ENCODE measurements at regions not wholly inside any gene's neighbourhood (a gene's known extent, or its start where the extent isn't known, plus 50 kb on each side); places are given as distances from the start of the nearest gene placed in this dataset.

GRCh38 chr1:63127376-63127775, 195.0 kb upstream of the FOXD3 start:
- peaks cover 3% of the 10 kb centered on the region for H3K4me1 Mint-ChIP-seq
- DNase-seq, result no peak
- H3K4me3 Mint-ChIP-seq, result no peak overlapping the region
- no peak overlapping the region for H3K27ac Mint-ChIP-seq
- no peaks in the 10 kb centered on the region for H3K36me3 Mint-ChIP-seq (ENCODE audit: low read depth)
- peaks cover 17% of the 10 kb centered on the region for H3K27me3 Mint-ChIP-seq
- intact Hi-C loops (cut with micrococcal nuclease), result no loop called here
- no peaks in the 10 kb centered on the region for H3K9me3 Mint-ChIP-seq

- Mint-ChIP-seq H3K9me3 (no peaks in the 10 kb centered on the region), H3K36me3 (ENCODE audit: low read depth) (no peaks in the 10 kb centered on the region), H3K27ac (no peak overlapping the region), H3K4me3 (no peak overlapping the region), H3K4me1 (peaks cover 3% of the 10 kb centered on the region), H3K27me3 (peaks cover 16% of the 10 kb centered on the region)
- no peak for DNase-seq
- intact Hi-C loops (cut with micrococcal nuclease), result no loop called here
These were observed 193.8 kb upstream of the FOXD3 start for GRCh38 chr1:63128556-63128955.

- Mint-ChIP-seq H3K9me3 (no peaks in the 10 kb centered on the region), H3K4me1 (peaks cover 3% of the 10 kb centered on the region), H3K27ac (no peak overlapping the region), H3K4me3 (no peak overlapping the region), H3K27me3 (peaks cover 14% of the 10 kb centered on the region), H3K36me3 (ENCODE audit: low read depth) (no peaks in the 10 kb centered on the region)
- DNase-seq, result no peak
- intact Hi-C loops (cut with micrococcal nuclease), result no loop called here
These were observed 193.2 kb upstream of the FOXD3 start for GRCh38 chr1:63129184-63129583.

- Mint-ChIP-seq H3K4me3 (no peak overlapping the region), H3K27ac (no peak overlapping the region), H3K9me3 (no peaks in the 10 kb centered on the region), H3K27me3 (peaks cover 14% of the 10 kb centered on the region), H3K4me1 (peaks cover under 1% of the 10 kb centered on the region), H3K36me3 (ENCODE audit: low read depth) (no peaks in the 10 kb centered on the region)
- DNase-seq, result no peak
- intact Hi-C loops (cut with micrococcal nuclease), result no loop called here
These were observed 192.5 kb upstream of the FOXD3 start for GRCh38 chr1:63129855-63130254.

- intact Hi-C loops (cut with micrococcal nuclease), result no loop called here
- no peak for DNase-seq
- no peak overlapping the region for H3K27ac Mint-ChIP-seq
- no peaks in the 10 kb centered on the region for H3K4me1 Mint-ChIP-seq
- H3K9me3 Mint-ChIP-seq, result no peaks in the 10 kb centered on the region
- no peaks in the 10 kb centered on the region for H3K36me3 Mint-ChIP-seq (ENCODE audit: low read depth)
- H3K4me3 Mint-ChIP-seq, result no peak overlapping the region
- H3K27me3 Mint-ChIP-seq, result peaks cover 9% of the 10 kb centered on the region
These were observed 187.7 kb upstream of the FOXD3 start for GRCh38 chr1:63134501-63135173.

- H3K4me3 Mint-ChIP-seq, result no peak overlapping the region
- intact Hi-C loops (cut with micrococcal nuclease), result no loop called here
- H3K27me3 Mint-ChIP-seq, result peaks cover 11% of the 10 kb centered on the region
- H3K4me1 Mint-ChIP-seq, result no peaks in the 10 kb centered on the region
- no peaks in the 10 kb centered on the region for H3K9me3 Mint-ChIP-seq
- DNase-seq, result no peak
- H3K27ac Mint-ChIP-seq, result no peak overlapping the region
- H3K36me3 Mint-ChIP-seq (ENCODE audit: low read depth), result no peaks in the 10 kb centered on the region
These were observed 187.2 kb upstream of the FOXD3 start for GRCh38 chr1:63135174-63135512.

- H3K27ac Mint-ChIP-seq, result no peak overlapping the region
- no peak for DNase-seq
- no peaks in the 10 kb centered on the region for H3K36me3 Mint-ChIP-seq (ENCODE audit: low read depth)
- intact Hi-C loops (cut with micrococcal nuclease), result no loop called here
- H3K9me3 Mint-ChIP-seq, result no peaks in the 10 kb centered on the region
- H3K4me1 Mint-ChIP-seq, result no peaks in the 10 kb centered on the region
- no peak overlapping the region for H3K4me3 Mint-ChIP-seq
- H3K27me3 Mint-ChIP-seq, result peaks cover 9% of the 10 kb centered on the region
These were observed 186.6 kb upstream of the FOXD3 start for GRCh38 chr1:63135801-63136200.

GRCh38 chr1:63142001-63142400, 180.4 kb upstream of the FOXD3 start:
- peaks cover 3% of the 10 kb centered on the region for H3K27me3 Mint-ChIP-seq
- no peak overlapping the region for H3K27ac Mint-ChIP-seq
- H3K4me1 Mint-ChIP-seq, result no peaks in the 10 kb centered on the region
- H3K9me3 Mint-ChIP-seq, result no peaks in the 10 kb centered on the region
- intact Hi-C loops (cut with micrococcal nuclease), result no loop called here
- DNase-seq, result no peak
- H3K4me3 Mint-ChIP-seq, result no peak overlapping the region
- no peaks in the 10 kb centered on the region for H3K36me3 Mint-ChIP-seq (ENCODE audit: low read depth)

- no peaks in the 10 kb centered on the region for H3K9me3 Mint-ChIP-seq
- DNase-seq, result no peak
- H3K27me3 Mint-ChIP-seq, result peaks cover 1% of the 10 kb centered on the region
- no peaks in the 10 kb centered on the region for H3K36me3 Mint-ChIP-seq (ENCODE audit: low read depth)
- intact Hi-C loops (cut with micrococcal nuclease), result no loop called here
- H3K4me3 Mint-ChIP-seq, result no peak overlapping the region
- H3K4me1 Mint-ChIP-seq, result no peaks in the 10 kb centered on the region
- no peak overlapping the region for H3K27ac Mint-ChIP-seq
These were observed 178.9 kb upstream of the FOXD3 start for GRCh38 chr1:63143482-63143881.

GRCh38 chr1:63147783-63148182, 174.6 kb upstream of the FOXD3 start:
- DNase-seq, result no peak
- Mint-ChIP-seq H3K9me3 (no peaks in the 10 kb centered on the region), H3K36me3 (ENCODE audit: low read depth) (no peaks in the 10 kb centered on the region), H3K27me3 (peaks cover 3% of the 10 kb centered on the region), H3K4me1 (no peaks in the 10 kb centered on the region), H3K27ac (no peak overlapping the region), H3K4me3 (no peak overlapping the region)
- intact Hi-C loops (cut with micrococcal nuclease), result no loop called here

GRCh38 chr1:63148825-63149645, 173.3 kb upstream of the FOXD3 start:
- H3K27me3 Mint-ChIP-seq, result peaks cover 5% of the 10 kb centered on the region
- no peaks in the 10 kb centered on the region for H3K36me3 Mint-ChIP-seq (ENCODE audit: low read depth)
- no peak overlapping the region for H3K27ac Mint-ChIP-seq
- H3K4me3 Mint-ChIP-seq, result no peak overlapping the region
- no peaks in the 10 kb centered on the region for H3K9me3 Mint-ChIP-seq
- no peak for DNase-seq
- H3K4me1 Mint-ChIP-seq, result no peaks in the 10 kb centered on the region
- intact Hi-C loops (cut with micrococcal nuclease), result no loop called here

GRCh38 chr1:63152572-63152971, 169.8 kb upstream of the FOXD3 start:
- H3K9me3 Mint-ChIP-seq, result no peaks in the 10 kb centered on the region
- H3K27ac Mint-ChIP-seq, result no peak overlapping the region
- DNase-seq, result no peak
- intact Hi-C loops (cut with micrococcal nuclease), result no loop called here
- no peak overlapping the region for H3K4me3 Mint-ChIP-seq
- H3K36me3 Mint-ChIP-seq (ENCODE audit: low read depth), result no peaks in the 10 kb centered on the region
- peaks cover 6% of the 10 kb centered on the region for H3K27me3 Mint-ChIP-seq
- no peaks in the 10 kb centered on the region for H3K4me1 Mint-ChIP-seq

- Mint-ChIP-seq H3K36me3 (ENCODE audit: low read depth) (no peaks in the 10 kb centered on the region), H3K27me3 (peaks cover 6% of the 10 kb centered on the region), H3K4me1 (no peaks in the 10 kb centered on the region), H3K27ac (no peak overlapping the region), H3K4me3 (no peak overlapping the region), H3K9me3 (no peaks in the 10 kb centered on the region)
- intact Hi-C loops (cut with micrococcal nuclease), result no loop called here
- DNase-seq, result no peak
These were observed 166.9 kb upstream of the FOXD3 start for GRCh38 chr1:63155437-63155836.

GRCh38 chr1:63157085-63157484, 165.3 kb upstream of the FOXD3 start:
- intact Hi-C loops (cut with micrococcal nuclease), result no loop called here

GRCh38 chr1:63169057-63169456, 153.3 kb upstream of the FOXD3 start:
- Mint-ChIP-seq H3K27me3 (peaks cover 4% of the 10 kb centered on the region), H3K36me3 (ENCODE audit: low read depth) (no peaks in the 10 kb centered on the region), H3K27ac (no peak overlapping the region), H3K9me3 (no peaks in the 10 kb centered on the region), H3K4me3 (no peak overlapping the region), H3K4me1 (no peaks in the 10 kb centered on the region)
- intact Hi-C loops (cut with micrococcal nuclease), result no loop called here
- DNase-seq, result no peak

More at GRCh38 chr1:63157085-63157484, 165.3 kb upstream of the FOXD3 start:
- DNase-seq, result no peak
- peaks cover 2% of the 10 kb centered on the region for H3K27me3 Mint-ChIP-seq
- no peak overlapping the region for H3K27ac Mint-ChIP-seq
- H3K36me3 Mint-ChIP-seq (ENCODE audit: low read depth), result no peaks in the 10 kb centered on the region
- H3K4me3 Mint-ChIP-seq, result no peak overlapping the region
- no peaks in the 10 kb centered on the region for H3K4me1 Mint-ChIP-seq
- H3K9me3 Mint-ChIP-seq, result no peaks in the 10 kb centered on the region

All from activated CD4-positive, alpha-beta T cell treated with anti-CD3 and anti-CD28 coated beads, Interleukin-2, amount 10 ng/mL, durations not matched to agents 24 days and 14 days (primary cell).